SK-N-SH (cell line): ENCODE measurements at regions not wholly inside any gene's neighbourhood (a gene's known extent, or its start where the extent isn't known, plus 50 kb on each side); places are given as distances from the start of the nearest gene placed in this dataset.
"Not testable (repeated sequence)": the region's sequence is repeated elsewhere in the genome, so short reads cannot be mapped to it uniquely, and the experiment has no call there.

Experiments
- CHD2 ChIP-seq: fragments of 150-350 bp; IDR thresholded peaks from 2 replicates; pipeline ENCODE4 v1.6.1; 2018; ENCODE audit warnings: low read length; ENCODE audit not compliant: partially characterized antibody
- EP300 ChIP-seq, 2 experiments: IDR thresholded peaks; 2 replicates each; pipeline versions ENCODE4 v1.4.0 to v1.6.1; 2012; ENCODE audit warnings: borderline replicate concordance in 1 of 2, low read depth in 1 of 2, low read length in 1 of 2
- EZH2phosphoT487 ChIP-seq: fragments of 200-600 bp; sonication (generic); IDR thresholded peaks from 2 replicates; pipeline ENCODE4 v1.6.1; 2017; ENCODE audit warnings: low read depth, mixed run types, mild to moderate bottlenecking, antibody characterized with exemption, moderate library complexity, borderline replicate concordance
- JUND ChIP-seq: IDR thresholded peaks from 2 replicates; pipeline ENCODE4 v1.4.0; 2012
- POLR2AphosphoS5 ChIP-seq: IDR thresholded peaks from 2 replicates; pipeline ENCODE4 v1.6.1; 2012; ENCODE audit warnings: low read depth, low read length
- RXRA ChIP-seq: IDR thresholded peaks from 2 replicates; pipeline ENCODE4 v1.4.0; 2012; ENCODE audit warnings: low read depth, mild to moderate bottlenecking, borderline replicate concordance
- TF ChIP-seq, protein P1 (sequence below): fragments of 200-600 bp; sonication (generic); IDR thresholded peaks from 2 replicates; pipeline ENCODE4 v1.6.1; 2017; ENCODE audit warnings: antibody characterized with exemption, mild to moderate bottlenecking, moderate library complexity
- TF ChIP-seq, protein P2 (sequence below): IDR thresholded peaks from 2 replicates; pipeline ENCODE4 v1.4.0; 2012; ENCODE audit warnings: low read depth, borderline replicate concordance

DNA sequence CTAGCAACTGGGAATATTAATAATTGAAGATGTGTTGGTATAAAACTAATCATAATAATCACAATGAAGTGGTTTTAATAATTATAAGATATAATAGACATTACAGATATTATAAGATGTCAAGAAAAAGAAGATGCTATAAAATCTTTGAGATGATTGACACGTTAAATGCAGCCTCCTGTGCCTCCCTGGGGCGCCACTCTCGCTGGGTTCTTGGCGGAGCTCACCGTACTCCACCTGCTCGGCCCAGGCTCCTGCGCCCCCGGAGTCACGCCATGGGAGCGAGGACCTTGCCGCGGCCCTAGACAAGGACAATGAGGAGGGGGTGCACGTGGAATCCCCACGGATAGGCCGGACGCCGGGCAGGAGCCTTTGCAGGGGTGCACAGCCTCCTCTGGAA, 942.1 kb upstream of the TPTE start:
- TF ChIP-seq, protein P1, sequence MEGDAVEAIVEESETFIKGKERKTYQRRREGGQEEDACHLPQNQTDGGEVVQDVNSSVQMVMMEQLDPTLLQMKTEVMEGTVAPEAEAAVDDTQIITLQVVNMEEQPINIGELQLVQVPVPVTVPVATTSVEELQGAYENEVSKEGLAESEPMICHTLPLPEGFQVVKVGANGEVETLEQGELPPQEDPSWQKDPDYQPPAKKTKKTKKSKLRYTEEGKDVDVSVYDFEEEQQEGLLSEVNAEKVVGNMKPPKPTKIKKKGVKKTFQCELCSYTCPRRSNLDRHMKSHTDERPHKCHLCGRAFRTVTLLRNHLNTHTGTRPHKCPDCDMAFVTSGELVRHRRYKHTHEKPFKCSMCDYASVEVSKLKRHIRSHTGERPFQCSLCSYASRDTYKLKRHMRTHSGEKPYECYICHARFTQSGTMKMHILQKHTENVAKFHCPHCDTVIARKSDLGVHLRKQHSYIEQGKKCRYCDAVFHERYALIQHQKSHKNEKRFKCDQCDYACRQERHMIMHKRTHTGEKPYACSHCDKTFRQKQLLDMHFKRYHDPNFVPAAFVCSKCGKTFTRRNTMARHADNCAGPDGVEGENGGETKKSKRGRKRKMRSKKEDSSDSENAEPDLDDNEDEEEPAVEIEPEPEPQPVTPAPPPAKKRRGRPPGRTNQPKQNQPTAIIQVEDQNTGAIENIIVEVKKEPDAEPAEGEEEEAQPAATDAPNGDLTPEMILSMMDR, result not testable (repeated sequence)
- not testable (repeated sequence) for TF ChIP-seq CHD2; EZH2phosphoT487; RXRA; EP300 (IDR thresholded peaks at IDR 0.05; ENCODE audit: borderline replicate concordance in 1 of 2, low read depth in 1 of 2, low read length in 1 of 2); JUND; POLR2AphosphoS5
- TF ChIP-seq, protein P2, sequence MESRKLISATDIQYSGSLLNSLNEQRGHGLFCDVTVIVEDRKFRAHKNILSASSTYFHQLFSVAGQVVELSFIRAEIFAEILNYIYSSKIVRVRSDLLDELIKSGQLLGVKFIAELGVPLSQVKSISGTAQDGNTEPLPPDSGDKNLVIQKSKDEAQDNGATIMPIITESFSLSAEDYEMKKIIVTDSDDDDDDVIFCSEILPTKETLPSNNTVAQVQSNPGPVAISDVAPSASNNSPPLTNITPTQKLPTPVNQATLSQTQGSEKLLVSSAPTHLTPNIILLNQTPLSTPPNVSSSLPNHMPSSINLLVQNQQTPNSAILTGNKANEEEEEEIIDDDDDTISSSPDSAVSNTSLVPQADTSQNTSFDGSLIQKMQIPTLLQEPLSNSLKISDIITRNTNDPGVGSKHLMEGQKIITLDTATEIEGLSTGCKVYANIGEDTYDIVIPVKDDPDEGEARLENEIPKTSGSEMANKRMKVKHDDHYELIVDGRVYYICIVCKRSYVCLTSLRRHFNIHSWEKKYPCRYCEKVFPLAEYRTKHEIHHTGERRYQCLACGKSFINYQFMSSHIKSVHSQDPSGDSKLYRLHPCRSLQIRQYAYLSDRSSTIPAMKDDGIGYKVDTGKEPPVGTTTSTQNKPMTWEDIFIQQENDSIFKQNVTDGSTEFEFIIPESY, result not testable (repeated sequence)
